ENCODE measurements at regions not wholly inside any gene's neighbourhood (a gene's known extent, or its start where the extent isn't known, plus 50 kb on each side); places are given as distances from the start of the nearest gene placed in this dataset.
"Not testable (repeated sequence)": the region's sequence is repeated elsewhere in the genome, so short reads cannot be mapped to it uniquely, and the experiment has no call there.

DNA sequence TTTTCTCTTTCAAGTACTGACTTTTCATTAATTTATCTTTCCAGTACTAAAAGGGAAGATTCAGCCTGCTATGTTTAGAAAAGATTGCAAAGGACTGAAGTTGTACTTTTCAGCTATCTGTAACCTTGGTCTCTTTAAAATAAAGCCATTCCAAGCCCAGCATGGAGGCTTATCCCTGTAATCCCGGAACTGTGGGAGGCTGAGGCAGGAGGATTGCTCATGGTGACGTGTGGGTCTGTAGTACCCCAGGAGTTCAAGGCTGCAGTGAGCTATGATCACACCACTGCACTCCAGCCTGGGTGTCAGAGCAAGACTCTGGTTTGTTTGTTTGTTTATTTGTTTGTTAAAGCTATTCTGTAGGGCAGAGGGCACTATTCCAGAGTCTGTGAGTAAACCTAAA lies 50.6 kb upstream of the TMEM170B start:
- DNase-seq (ENCODE audit: low read depth) = no peak

DNA sequence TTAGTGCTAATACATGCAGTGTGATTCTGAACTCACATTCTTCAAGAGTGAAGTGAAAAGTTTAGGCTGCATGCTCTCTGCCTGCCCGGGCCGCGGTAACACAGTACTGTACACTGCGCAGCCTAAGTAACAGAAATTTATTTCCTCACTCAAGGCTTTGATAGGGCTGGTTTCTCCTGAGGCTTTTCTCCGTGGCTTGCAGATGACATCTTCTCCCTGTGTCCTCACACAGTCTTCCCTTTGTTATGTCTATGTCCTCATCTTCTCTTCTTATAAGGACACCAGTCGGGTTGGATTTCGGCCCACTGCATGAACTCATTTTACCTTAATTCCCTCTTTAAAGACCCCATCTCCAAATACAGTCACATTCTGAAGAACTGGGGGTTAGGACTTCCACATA lies 51.1 kb upstream of the TMEM170B start:
- no peak for DNase-seq (ENCODE audit: low read depth)

DNA sequence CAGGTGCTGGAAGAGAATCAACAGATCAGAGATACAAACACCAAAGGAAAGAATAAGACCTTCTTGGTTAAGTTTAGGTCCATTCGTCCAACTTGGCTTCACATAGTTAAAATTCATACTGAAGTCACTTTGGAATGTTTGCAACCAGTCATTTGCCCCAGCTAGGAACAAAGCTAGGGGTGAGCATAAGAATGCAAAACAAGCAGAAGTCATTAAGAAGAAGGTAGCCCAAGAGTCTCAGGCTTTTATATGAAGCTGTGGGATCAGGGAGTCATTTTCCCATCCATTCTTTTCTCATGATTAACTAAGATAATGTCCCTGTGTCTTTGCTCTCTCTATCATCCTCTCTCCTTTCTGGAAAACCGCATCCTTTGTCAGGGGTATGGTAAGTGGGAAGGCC lies 51.5 kb upstream of the TMEM170B start:
- DNase-seq (ENCODE audit: low read depth) = no peak

DNA sequence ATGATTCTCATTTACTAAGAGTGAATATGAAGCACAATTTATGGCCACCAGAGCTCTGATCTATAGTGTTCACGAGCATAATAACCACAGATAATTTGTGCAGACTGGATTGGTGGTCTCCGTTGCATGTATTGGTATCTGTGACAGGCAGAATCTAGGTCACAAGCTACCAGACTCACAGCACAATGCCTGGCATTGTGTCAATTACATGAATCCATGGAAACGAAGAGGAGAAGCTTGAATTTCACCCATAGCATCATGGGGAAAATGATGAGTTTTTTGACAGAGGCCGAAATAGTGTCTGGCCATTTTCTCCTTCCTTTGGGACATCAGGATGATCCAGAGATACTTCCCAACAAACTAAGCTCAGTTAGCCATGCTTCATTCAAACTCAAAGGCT lies 52.3 kb upstream of the TMEM170B start:
- no peak for DNase-seq (ENCODE audit: low read depth)

DNA sequence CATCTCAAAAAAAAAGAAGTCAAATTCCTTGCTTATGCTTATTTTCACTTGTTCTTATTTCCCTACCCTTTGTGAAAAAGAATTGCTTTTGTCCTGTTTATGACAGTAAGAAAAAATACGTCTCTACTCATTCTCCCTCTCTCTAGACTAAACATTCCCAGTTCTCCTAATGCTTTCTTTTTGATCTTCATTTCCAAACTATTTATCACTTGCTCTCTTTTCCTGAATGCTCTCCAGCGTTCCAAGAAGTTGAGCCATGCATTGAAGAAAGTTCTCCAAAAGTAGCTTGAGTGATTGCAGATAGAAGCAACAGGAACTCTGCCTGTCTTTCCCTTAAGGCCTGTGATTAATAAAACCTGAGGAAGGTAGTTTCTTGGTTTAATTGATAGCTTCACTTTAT lies 53.1 kb upstream of the TMEM170B start:
- no peak for DNase-seq (ENCODE audit: low read depth)

DNA sequence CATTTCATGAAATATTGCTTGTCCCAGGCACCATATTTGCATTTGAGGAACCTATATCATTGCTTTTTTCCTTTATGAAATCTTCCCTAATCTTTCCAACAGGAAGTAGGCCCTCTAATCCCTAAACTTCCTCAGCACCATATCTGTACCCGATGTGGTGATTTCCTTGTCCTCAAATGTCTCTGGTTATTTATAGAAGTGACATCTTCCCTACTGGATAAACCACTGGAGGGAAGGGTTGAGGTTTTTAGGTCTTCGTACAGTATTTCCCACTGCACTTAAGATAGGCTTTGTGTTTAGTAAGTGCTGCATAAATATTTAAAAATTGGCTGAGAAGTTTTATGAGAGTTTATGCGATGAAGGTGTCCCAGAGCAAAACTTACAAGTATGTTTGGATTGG lies 54.9 kb upstream of the TMEM170B start:
- no peak for DNase-seq (ENCODE audit: low read depth)

DNA sequence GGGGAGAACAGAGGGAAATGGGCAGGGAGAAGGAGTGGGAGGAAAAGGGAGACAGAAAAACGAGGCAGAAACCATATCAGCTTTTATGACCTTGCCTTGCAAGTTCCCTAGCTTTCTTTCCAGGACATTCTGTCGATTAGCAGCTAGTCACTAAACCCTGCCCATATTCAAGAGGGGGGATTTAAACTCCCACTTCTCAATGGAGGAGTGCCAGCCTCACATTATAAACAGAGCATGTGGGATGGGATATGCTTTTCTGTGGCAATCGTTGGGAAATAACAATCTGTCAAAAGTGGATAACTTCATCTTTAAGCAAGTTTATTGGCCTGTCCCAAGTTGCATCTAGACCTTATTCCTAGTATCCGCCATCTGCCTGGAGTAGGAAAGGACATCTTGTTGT lies 57.0 kb upstream of the TMEM170B start:
- DNase-seq (ENCODE audit: low read depth) = no peak

DNA sequence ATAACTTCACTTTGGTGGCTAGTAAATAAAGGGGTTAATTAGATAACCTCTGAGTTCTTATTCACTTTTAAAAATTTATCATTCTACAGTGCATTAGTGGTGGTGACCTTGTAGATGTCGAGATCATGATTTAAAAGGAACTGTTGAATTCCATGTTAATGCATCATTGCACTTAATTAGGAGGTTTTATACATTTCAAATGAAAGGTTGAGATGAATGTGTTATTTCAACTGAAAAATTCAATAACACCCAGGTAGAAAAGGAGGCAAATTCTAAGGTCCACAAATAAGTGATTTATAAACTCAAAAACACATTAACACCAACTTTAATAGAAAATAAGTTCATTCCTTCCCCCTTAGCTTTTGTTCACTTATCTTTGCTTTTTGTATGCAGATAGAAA lies 58.3 kb upstream of the TMEM170B start:
- DNase-seq (ENCODE audit: low read depth) = no peak

DNA sequence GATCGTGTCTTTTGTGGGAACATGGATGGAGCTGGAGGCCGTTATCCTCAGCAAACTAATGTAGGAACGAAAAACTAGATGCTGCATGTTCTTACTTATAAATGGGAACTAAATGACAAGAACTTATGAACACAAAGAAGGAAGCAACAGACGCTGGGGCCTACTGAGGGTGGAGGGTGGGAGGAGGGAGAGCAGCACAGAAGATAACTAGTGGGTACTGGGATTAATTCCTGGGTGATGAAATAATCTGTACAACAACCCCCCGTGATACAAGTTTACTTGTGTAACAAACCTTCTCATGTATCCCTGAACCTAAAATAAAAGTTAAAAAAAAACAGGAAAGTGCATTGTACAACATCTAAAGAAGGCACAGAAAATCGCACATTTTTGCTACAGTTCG lies 59.0 kb upstream of the TMEM170B start:
- DNase-seq (ENCODE audit: low read depth) = no peak

DNA sequence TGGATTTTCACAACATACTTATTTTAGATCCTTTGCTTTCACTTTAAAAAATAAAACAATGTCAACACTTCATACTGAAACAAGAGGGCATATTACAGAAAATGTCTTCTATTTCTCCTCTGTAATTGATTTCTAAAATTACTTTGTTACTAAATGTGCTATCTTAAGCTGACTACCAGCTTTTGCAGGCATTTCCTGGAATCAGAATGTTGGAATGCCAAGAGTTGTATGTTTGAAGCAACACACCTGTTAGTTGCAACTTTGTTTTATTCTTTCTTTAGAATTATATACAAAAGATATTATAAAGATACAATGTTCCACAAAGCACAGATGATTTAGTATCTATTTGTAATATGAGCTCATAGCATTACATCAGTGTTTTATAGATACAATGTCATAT lies 62.5 kb upstream of the TMEM170B start:
- no peak for DNase-seq (ENCODE audit: low read depth)

DNA sequence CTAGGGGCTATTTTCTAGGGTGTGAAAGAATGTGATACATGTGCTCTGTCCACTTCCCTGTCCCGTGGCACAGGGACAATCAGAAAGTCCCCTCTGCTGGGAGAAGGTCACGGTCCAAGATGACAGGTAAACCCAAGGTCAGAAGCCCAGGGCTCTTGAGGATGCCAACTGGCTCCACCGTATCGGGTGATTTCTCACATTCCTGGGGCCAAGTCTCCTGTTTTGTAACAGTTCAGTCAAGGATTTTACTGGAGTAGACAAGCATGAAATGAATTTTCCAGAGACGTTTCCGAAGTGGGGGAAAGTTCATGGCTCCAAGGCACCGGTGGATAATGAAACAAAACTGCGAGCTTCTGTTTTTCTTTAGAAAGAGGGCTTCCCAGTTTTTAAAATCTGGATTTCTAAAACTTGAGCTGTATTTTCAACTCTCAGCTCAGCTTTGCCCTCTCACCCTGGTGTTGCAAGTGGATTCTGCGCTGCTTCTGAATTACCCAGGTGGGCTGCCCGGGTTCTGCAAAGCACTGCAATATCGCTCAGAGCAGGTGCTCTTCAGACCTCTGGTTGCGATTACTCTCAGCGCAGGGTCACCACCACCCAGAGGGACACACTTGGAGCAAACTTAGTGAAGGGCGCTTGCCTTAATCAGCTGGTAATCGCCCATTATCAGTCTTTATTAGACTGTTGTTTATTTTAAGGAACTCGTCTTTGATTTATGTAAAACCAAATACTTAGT lies 64.4 kb upstream of the TMEM170B start:
- no peak for DNase-seq (ENCODE audit: low read depth)

DNA sequence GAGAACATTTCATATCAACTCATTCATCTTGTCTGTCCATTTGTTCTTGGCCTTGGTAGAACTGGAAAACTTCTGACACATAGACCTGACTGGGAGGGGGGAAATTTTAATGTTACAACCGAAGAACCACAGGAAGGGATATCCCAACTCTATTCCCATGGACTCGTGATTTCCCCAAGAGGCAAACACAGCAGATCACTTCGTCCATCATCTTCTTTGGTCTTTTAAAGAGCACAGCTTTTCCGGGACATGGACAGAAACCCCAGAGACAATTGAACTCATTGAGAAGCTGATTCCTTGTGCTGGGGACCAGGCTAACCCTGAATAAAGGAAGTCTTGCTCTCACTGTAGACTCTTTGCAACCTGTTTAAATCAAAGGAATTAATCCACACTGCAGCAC lies 66.3 kb upstream of the TMEM170B start:
- DNase-seq (ENCODE audit: low read depth) = no peak

DNA sequence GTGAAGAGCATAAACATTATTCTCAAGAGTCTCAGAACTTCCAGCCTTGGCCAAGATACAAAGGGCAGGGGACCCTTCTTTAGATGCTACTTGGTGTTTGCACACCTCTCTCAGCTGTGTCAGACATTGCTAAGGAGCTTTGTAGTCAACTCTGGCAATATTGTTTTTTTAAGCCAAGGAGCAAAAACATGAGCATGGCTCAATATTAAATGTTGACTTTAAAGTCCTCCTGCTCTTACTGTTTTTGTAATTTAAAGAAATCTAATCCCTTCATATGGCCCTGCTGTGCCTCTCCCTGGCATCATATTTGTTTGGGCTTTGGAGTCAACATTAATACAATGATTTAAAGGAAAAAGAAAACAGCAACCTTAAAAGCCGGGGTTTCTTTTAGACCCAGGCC lies 67.9 kb upstream of the TMEM170B start:
- DNase-seq (ENCODE audit: low read depth) = no peak

DNA sequence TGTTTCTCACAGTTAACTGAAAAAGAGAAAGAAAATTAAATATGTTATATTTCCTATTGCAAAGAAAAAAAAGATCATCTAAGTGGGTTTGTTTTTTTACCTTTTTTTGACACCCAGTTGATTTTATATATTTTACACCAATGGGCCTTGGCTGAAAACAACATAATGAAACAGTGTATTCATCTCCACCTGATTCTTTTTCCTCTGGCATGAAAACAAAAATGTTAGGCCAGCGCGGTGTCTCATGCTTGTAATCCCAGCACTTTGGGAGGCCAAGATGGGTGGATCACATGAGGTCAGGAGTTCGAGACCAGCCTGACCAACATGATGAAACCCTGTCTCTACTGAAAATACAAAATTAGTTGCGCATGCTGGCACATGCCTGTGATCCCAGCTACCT lies 69.3 kb upstream of the TMEM170B start:
- not testable (repeated sequence) for DNase-seq (ENCODE audit: low read depth)

DNA sequence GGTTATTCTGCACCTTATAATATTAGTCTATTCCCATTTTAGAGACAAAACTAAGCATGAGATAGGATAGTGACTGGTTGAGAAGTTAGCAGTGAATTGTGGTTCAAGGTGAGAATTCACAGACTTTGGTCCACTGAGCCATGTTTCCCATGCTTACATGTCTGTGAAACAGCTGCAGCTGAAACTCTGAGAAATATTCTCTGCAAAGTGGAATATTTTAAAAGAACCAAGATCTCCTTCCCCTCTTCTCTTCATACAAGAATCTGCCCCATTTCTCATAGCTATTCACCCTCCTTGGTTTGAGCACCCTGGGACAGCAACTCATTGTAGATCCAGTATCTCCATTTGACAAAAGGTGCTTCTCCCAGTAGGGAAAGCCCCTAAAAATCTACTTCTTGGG lies 70.2 kb upstream of the TMEM170B start:
- no peak for DNase-seq (ENCODE audit: low read depth)

DNA sequence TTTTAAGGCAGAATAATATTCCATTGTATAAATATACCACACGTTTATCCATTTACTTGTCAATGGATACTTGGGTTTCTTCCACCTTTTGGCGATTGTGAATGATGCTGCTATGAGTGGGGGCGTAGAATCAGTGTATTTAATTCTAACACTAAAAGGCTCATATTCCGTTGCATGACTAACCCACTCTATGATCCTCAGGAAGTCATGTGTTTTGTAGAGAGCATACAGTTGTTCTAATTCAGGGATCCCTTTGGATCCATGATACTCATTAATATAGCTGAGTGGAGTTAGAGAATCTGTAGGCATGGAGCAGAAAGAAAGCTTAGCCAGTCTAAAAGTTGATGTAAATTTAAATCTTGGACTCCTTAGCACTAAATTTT lies 74.2 kb upstream of the TMEM170B start:
- no peak for DNase-seq (ENCODE audit: low read depth)

DNA sequence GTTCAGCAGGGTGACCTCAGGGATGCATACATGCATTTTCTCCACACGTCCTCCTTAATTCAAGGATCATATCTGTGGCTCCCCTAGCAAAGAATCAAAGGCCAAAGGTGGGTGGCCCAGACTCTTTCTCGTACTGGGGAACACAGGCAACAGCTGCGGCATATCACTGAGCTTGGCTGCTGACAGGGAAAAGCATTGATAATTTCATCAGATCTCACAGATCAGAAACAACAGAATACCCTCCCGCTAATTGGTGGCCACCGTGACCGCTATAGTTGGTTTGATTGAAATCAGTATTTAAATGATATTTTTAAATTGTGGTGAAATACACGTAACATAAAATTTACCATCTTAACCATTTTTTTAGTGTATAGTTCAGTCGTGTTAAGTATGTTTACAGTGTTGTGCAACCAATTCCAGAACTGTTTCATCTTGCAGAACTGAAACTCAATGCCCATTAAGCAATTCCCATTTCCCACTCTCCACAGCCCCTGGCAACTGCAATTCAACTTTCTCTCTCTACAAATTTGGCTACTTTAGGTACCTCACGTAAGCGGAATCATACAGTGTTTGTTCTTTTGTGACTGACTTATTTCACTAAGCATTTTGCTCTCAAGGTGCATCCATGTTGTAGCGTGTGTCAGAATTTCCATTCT lies 74.7 kb upstream of the TMEM170B start:
- DNase-seq (ENCODE audit: low read depth) = no peak

DNA sequence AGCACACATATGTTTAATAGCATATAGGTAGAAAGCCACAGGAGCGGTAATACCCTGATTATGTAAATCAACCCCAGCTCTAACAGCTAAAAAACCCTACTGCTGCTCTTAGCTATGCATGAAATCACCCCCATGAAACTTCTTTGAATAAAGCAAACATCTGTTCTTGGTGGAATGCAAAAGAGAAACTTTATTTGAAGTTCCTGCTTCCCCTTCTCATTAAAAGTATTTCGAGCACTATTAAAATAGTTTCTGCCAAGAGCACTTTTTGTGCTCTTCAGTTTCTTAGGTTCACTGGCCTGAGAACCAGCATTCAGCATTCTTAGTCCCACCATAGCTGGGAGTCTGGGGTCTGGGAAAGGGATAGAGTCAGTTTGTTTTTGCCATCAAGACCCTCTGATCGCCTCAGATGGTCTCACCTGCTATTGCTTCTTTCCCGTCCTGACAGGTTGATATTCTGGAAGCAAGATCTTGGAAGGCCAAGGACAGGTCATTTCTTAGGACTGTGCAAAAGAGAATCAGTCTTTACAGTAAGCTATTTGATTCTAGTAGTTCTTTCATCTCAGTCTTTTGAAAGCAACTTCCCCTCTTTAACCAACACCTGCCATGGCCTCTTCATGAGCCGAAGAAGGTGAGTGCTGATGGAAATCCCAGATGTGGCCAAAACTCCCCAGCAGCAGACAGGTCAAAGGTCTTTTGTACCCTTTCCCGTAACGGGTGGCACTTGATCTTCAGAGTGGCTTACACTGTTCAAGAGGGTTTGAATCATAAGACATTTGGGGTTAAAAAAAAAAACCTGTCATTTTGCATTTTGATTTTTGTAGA lies 76.5 kb upstream of the TMEM170B start:
- DNase-seq (ENCODE audit: low read depth) = no peak

DNA sequence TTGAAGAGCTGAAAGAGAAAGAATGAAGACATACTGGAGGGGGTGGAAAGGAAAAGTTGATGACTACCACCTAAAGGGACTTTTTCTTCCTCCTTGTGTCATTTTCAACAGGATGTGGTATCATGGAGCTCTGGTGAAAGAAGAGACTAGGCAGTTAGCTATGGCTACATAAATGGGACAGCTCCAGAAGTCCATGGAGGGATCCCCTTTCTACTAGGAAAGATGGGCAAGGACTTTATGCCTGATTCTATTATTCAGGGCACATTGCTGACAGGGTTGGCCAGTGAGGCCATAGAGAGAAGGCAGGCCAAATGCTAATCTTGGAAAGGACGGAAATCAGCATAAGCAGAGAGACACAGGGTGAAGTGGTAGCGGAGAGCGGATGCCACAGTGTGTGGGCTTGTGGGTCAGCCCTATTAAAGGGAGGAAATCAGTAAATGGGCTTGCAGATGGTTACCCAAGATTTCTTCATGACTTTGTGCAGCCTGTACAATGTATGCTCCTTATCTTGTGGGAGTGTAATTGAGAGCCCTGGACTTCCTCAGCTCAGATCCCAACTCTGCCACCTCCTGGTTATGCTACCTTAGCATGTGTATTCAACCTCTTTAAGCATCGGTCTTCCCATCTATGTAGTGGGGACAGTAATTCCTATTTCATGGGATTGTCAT lies 77.4 kb upstream of the TMEM170B start:
- DNase-seq (ENCODE audit: low read depth) = no peak

DNA sequence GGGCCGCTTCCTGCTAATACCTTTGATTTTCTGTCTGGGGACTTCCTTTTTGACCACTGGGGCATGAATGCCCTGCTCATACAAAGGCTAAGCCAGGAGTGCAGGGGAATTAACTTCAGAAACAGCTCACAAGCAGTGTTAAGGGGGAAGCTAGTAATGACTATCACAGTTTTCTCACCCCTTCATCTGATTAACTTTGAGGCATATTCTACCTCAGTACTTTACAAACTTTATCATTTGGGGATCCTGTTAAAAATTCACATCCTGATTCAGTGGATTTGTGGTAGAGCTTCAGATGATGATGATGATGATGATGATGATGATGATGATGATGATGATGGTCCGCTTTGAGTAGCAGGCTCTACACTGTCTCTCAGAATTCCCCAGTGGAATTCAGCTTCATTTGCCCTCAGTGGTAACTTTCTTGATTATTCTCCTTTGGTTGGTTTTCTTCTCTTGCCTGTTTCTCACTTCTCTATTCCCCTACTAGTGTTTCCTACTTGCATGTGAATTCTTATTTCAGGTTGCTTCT lies 78.4 kb upstream of the TMEM170B start:
- no peak for DNase-seq (ENCODE audit: low read depth)

DNA sequence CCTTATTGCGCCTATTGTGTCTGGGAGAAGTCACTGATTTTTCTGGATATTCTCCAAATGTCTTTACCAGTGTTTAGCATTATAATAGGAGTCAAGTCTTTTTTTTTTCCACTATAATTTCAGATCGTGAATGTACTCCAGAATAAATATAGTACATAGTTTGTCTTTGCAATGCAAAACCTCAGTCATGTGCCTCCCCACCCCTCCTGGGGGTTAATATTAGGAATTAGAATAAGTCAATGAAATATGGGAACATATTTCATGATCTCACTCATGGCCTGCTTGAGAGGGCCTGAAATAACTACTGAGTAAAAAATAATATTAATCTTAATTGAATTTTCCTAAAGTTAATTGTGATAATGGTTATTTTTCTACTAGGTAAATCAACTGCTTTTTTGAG lies 79.0 kb upstream of the TMEM170B start:
- DNase-seq (ENCODE audit: low read depth) = no peak

DNA sequence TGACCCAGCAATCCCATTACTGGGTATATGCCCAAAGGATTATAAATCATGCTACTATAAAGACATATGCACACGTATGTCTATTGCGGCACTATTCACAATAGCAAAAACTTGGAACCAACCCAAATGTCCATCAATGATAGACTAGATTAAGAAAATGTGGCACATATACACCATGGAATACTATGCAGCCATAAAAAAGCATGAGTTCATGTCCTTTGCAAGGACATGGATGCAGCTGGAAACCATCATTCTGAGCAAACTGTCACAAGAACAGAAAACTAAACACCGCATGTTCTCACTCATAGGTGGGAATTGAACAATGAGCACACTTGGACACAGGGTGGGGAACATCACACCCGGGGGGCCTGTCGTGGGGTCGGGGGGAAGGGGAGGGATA lies 80.1 kb upstream of the TMEM170B start:
- not testable (repeated sequence) for DNase-seq (ENCODE audit: low read depth)

Data from stimulated activated CD8-positive, alpha-beta memory T cell treated with anti-CD3 and anti-CD28 coated beads, Interleukin-12 subunit alpha, Interleukin-12 subunit beta, amount 100 ng/mL, for 4 hours (primary cell).